Stromal cell of bone marrow (primary cell): ENCODE measurements at regions not wholly inside any gene's neighbourhood (a gene's known extent, or its start where the extent isn't known, plus 50 kb on each side); places are given as distances from the start of the nearest gene placed in this dataset.

Source experiments
- DNase-seq: peaks from one replicate; pipeline ENCODE4 v3.0.0-alpha.2; 2012; ENCODE audit warnings: low read depth

GRCh38 chr2:173419506-173419905 is 64.8 kb downstream of the CDCA7 start:
- DNase-seq = no peak

GRCh38 chr2:173424886-173425285 is 70.2 kb downstream of the CDCA7 start:
- DNase-seq = no peak

GRCh38 chr2:173427887-173428668 is 73.4 kb downstream of the CDCA7 start:
- DNase-seq = no peak

DNA sequence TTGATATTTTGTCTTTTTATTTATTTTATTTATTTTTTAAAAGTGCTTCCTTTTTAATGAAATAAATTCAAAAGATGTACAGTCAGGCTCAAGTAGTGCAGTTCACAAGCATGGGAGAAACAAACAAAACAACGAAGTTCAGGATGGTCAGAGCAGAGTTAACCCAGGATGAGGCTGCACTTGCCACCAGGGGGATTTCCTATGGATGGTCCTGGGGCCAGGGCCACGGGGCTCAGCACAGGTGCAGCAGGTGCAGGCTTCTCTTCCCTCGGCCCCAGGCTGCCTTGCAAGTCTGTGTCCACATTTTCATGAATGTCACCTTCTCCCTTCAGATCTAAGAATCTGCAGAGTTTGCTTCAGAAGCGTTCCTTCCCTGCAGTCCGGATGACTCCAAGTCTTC is 76.5 kb downstream of the CDCA7 start:
- DNase-seq = no peak

GRCh38 chr2:173432049-173432754 is 77.5 kb downstream of the CDCA7 start:
- DNase-seq = peak; percentile 20

- no peak for DNase-seq
Measured at GRCh38 chr2:173434762-173435569, 80.3 kb downstream of the CDCA7 start.

GRCh38 chr2:173435574-173435973 is 80.9 kb downstream of the CDCA7 start:
- DNase-seq = no peak

GRCh38 chr2:173436088-173436487 is 81.4 kb downstream of the CDCA7 start:
- no peak for DNase-seq

DNA sequence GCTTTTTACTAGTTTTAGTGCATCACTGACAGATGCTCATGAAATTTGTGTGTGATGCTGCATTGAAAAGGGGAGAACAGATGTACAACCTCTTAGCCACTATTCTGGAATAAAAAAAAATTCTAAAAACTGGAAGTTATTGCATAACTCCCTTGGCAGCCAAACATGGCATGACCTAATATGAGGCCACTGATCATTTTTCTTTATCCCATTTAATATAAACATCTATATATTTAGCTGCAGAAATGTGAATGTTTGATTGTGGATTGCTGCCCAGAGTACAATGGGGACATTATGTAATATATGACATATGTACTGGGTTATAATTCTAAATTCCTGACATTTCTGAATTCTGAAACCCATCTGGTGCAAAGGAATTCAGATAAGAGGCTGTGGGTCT is 86.5 kb downstream of the CDCA7 start:
- DNase-seq = no peak

GRCh38 chr2:173442542-173442941 is 87.9 kb downstream of the CDCA7 start:
- no peak for DNase-seq

DNA sequence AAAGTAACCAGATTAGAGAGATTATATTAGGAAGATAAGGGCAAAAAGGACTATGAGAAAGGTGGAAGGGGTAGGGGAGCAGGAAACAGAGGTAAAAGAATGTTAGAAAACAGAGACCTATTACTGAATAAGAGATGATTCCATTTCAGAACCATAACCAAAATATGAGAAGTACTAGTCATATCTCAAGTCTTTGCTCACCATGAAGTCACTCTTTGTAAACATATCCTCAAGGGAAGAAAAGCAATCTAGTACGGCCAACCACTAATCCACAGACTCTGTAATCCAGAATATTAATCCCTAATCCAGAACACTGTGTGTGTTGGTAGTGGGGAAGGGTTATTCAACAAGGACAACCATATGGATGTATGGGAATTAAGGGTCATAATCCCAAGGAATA is 92.0 kb downstream of the CDCA7 start:
- DNase-seq = no peak

GRCh38 chr2:173448938-173449471 is 94.3 kb downstream of the CDCA7 start:
- DNase-seq = peak; percentile 47

GRCh38 chr2:173451118-173451517 is 96.4 kb downstream of the CDCA7 start:
- DNase-seq = no peak

DNA sequence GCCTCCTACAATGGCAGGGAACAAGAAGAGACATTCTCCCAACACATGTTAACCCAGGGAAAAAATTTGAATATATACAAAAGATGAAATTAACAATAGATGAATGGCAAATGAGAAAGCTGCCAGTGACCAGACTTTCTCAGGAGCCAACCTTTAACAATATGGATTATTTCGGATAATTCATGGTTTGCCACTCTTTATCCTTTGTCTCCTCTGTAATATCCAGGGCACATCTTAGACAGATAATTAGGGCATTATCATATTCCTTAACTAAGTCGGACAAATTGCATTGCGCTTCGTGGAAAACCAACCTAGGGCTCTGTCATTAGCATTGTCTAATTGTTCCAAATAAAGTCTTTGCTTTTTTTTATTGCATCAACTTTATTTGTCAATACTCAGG is 97.3 kb downstream of the CDCA7 start:
- no peak for DNase-seq

- DNase-seq = no peak
Measured at GRCh38 chr2:173452416-173452815, 97.7 kb downstream of the CDCA7 start.

DNA sequence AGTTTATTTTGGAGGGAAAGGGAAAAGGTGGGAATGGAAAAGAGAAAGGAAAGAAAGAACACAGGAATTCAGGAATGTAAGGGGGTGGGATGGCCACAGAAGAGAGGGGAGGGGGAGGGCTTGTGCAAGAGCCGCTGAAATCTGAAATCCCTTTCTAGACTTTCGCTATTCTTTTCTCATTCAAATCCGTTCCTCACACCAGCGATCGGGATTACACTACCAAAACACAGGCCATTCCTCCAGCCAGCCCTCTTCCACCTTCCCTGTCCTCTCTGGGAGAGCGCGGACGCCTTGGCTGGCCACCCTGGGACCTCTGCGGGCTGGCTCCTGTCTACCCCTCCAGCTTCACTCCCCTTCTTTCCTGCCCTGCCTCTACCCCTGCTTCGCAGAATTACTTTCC is 102.3 kb downstream of the CDCA7 start:
- DNase-seq = no peak

GRCh38 chr2:173457366-173457765 is 102.7 kb downstream of the CDCA7 start:
- no peak for DNase-seq

- DNase-seq = no peak
Measured at GRCh38 chr2:173458991-173459780, 104.5 kb downstream of the CDCA7 start.

- no peak for DNase-seq
Measured at GRCh38 chr2:173462892-173463840, 108.5 kb downstream of the CDCA7 start.

- DNase-seq = no peak
Measured at GRCh38 chr2:173463846-173464245, 109.2 kb downstream of the CDCA7 start.

GRCh38 chr2:173467751-173468150 is 113.1 kb downstream of the CDCA7 start:
- no peak for DNase-seq
